Amniotic stem cell (primary cell): ENCODE measurements at regions not wholly inside any gene's neighbourhood (a gene's known extent, or its start where the extent isn't known, plus 50 kb on each side); places are given as distances from the start of the nearest gene placed in this dataset.

ENCODE experiments used
- DNase-seq: peaks from one replicate; lab custom pipeline; 2025; lab: John Stamatoyannopoulos, UW

DNA sequence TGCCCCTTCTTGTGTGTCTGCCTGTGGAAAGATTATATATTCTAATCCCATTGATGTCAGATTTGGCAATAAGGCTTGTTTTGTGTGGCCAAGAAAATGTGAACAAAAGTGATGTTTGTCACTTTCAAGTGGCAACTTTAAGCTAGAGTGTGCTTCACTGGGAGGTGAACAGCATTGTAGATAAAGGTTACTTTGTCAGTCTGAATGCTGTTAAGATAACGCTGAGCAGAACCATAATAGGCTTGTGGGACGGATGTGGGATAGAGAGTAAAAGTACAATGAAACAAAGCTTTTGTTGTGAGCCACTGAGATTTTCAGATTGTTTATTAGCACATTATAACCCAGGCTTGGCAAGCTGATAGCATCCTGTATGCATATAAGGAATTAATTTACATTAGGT lies 303.8 kb upstream of the MAN1A1 start:
- no peak for DNase-seq

DNA sequence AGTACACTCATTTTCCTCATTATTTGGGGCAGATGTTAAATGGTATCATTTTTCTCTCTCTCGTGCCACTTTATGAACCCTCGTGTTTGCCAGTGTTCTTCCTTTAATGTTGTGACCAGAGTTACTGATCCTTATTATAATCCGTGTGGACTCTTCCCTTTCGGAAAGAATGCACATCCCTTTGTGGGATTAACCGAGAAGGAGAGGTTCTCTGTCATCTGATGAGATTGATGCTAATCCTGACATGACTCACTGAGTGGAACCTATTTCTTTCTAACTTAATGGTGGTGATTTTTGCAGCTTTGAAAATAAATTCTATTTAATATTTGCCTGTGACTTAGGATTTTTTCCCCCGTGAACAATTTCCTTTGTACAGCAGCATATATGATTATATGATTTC lies 300.0 kb upstream of the MAN1A1 start:
- DNase-seq = no peak

DNA sequence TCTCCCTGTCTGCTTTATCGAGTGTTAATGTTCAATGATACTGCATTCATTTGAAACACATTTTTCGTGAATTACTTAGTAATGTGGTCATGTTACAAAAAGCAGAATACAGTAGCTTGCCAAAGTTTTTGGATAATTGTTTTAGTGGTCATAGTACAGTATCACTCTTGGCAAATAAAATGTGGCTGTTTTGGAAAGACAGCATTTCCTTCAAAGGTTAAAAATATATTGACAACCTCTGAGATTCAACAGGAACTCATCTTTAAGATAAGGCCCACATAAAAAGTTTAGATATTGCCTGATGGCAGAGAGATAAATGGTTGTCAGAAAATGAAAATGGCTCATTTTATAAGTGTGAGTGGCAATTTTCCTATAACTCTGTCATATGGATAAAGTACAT lies 297.7 kb upstream of the MAN1A1 start:
- DNase-seq = no peak

DNA sequence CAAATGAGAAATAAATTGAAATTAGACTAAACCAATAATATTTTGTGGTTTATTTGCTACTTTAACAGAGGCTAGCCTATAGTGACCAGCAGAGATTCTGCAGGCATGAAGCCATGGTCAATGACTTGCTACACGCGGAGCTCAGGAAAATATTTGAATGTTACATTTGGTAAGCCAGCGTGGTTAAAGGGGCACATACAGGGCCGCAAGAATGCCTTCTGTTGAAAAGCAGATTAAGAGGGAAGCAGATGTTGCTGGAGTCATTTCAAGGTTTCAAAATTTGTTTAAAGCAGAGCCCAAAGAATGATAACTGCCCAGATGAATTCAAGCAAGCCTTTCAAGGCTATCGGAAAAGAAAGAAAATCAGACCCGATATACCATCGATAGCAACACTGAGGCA lies 294.3 kb upstream of the MAN1A1 start:
- DNase-seq = no peak

DNA sequence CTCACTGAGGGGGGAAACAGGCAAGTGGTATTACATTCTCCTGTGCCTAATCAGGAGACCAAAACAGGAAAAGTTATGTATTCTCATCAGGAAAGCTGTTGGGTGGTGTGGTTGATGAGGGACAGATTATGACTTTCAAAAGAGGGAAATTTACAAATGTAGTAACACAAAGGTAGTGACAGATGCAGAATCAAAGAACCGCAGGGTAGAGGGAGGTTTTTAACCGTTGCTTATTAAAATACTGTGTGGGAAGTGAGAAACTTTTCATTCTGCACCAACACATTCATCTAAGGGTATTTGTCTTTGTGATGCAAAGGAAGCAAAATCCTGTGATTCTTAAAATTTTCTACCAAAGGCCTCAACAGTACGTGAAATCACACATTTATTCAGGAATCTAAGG lies 288.2 kb upstream of the MAN1A1 start:
- DNase-seq = no peak

DNA sequence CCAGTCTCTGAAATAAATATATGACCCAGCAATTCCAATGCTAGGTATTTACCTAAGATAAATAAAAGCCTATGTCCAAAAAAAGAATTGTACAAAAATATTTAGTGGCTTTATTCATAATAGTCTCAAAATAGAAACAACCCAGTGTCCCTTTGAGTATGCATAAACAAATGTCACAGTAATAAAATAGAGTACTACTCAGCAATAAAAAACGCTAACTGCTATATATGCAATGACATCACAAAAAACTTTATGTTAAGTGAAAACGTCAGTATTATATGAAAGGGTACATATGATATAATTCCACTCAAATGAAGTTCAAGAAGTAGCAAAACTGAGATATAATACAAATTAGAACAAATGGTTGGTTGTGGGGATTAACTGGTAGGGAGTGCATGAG lies 286.5 kb upstream of the MAN1A1 start:
- DNase-seq = no peak

DNA sequence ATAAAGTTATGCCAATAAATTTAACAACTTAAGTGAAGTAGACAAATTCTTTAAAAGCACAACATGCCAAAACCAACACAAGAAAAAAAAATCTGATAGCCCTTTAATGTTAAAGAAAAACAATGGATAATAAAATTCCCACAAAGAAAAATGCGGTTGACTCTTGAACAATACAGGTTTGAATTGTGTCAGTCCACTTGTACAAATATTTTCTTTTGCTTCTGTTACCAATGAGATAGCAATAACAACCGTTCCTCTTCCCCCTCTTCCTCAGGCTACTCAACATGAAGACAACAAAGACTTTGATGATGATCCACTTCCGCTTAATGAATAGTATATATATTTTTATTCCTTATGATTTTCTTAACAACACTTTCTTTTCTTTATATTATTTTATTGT lies 283.9 kb upstream of the MAN1A1 start:
- no peak for DNase-seq

DNA sequence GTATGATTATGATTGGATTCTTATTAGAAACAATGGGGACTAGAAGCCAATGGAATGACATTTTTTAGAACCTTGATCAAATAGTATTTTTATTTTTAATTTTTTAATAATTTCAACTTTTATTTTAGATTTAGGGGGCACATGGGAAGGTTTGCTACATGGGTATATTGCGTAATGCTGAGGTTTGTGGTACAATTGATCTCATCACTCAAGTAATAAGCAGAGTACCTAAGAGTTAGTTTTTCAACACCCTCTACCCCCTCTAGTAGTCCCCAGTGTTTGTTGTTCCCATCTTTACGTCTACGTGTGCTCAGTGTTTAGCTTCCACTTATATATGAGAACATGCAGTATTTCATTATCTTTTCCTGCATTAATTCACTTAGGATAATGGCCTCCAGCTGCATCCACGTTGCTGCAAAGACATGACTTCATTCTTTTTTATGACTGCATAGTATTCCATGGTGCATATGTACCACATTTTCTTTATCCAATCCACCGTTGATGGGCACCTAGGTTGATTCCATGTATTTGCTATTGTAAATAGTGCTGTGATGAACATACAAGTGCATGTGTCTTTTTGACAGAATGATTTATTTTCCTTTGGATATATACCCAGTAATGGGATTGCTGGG lies 281.1 kb upstream of the MAN1A1 start:
- no peak for DNase-seq

DNA sequence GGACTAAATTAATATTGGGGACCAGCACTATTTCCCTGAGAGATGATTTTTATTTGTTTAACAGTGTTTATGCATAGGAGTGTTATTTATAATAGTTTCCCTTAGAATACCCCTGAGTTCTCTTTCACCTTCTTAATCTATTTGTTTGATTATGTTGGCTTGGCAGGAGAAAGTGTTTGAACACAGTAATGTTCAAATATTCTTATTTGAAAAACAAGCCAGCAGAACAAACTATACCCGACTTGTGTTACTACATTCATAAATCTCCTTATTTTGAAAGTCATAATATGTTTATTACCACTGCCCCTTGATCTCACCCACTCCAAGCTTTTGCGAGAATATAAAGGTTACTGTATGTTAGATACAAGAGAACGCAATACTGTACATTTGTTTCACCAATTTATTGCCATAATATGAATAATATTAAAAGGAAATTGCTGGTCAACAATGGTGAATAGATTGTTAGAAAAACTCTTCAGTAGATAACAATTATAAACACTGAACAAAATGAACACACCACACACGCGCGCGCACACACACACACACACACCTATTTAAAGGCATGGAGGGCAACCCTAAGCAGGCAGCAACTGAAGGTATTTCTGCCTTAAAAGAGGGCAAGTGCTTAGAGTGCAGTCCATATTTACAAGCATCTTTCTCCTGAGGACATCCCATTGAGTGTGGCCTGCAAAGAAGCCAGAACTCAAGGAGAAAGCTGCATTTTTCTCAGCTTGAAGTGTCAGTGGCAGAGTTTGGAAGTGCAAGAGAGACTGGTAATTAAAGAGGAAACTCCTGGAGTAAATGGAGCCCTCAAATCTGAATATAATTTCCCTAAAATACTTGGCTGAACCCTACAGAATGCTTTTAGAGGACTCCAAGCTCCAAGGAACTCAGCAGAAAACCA lies 279.4 kb upstream of the MAN1A1 start:
- no peak for DNase-seq

DNA sequence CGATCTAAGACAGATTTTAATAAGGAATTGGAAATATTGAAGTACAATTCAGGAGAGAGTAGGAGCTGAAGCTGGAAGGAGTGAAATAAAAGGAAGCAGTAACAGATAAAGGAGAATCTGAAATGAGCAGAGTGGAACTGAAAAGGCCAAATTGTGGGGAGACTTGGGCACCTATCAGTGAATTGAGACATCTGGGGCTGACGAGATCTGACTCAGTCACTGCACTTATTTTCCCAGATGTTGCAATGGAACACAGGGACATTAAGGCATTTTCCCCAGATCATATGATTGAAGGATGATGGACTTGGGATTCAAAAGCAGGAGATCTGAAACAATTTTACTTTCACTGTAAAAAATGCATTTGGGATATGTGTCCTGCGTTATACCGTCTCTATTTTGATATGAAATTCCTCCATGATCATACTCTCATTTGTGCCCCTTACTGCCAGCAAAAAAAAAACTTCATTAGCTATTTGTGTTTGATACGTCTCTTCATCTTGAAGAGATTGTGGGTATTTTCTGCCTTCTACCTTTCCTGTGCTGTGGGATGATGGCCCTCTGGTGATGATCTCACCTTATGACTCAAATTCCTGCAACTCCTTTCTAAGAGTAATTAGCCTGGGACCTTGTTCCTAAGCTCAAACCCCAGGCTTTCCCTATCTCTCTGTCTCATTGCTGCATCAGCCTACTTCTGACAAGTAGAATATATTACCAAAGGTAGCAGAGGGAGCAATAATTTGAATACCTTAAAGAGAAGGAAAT lies 278.5 kb upstream of the MAN1A1 start:
- no peak for DNase-seq

DNA sequence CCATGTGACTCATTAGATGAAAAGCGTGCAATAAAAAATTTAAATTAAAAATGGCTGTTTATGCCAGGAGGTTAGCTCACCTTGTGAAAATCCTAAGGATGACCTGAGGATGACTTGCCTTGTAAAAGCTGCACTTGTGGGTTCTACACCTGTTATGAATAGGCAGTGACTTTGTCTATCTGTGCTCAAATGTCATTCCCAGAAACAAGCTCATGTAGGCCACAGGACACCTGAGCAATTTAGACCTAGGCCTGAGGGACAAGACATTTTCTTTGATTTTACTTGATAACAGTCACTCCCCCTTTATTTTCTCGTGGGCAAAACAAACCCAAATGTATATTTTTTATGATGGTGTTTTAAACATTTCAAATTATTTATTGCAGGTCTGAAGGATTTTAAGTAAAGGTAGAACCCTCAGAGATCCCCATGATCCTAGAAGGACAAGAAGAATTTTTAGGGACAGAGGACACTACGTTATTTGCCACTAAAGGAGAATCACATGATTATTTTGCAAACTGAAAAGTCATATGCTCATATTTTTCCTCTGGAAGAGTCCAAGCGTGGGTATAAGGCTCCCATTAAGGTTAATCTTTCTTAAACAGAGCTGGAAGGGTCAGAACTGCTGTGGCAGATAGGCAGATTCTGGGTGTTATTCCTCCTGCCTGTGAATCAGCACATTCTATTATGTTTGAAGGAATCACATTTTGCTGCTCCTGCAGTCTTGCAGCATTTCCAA lies 277.5 kb upstream of the MAN1A1 start:
- no peak for DNase-seq

DNA sequence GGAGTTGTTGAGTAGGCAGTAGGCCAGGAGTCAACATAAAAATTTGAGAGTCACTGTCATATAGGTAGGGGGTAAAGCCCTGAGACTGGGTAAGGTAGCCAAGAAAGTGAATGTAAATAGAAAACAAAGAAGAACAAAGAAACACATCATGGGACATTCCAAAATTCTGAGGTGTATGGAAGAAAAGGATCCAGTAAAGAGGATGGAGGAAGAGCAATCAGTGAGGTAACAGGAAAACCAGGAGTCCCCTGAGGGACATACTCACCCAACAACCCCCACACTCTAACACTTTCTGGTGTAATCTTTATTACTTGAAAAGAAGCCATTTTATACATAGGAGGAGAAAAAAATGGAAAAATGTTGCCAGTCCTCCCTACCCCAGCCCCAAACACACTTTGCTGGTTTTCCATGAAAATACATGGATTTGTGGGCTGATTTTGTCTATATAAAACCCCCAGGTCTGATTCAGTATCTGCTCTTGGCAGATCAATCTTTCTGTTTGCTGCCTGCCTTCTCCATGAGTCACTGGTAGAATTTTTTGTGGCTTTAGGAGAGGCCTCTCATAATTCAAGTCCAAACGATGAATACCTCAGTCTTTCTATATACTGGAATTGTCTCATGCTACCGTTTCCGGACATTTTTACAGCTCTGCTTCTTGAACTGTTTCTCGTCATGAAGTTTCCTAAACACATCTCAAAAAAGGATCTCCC lies 271.4 kb upstream of the MAN1A1 start:
- peak; percentile 62 for DNase-seq

DNA sequence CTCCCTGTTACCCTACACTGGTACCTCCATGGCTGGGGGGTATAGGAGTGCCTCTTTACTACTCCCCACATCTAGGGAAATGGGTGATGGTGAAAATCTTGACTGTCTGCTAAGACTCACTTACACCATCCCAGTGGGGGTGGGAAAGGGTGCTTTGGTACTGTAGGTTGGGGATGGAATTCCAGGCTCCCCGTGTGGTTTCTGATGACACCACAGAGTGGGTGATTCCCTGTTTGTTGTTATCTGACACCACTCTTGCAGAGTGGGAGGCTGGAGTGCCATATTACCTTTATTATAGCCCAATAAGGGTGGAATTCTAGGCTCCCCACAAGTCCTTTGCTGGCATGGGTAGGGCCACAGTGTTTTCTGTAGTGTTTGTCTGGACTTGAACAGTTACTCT lies 264.6 kb upstream of the MAN1A1 start:
- DNase-seq = no peak

DNA sequence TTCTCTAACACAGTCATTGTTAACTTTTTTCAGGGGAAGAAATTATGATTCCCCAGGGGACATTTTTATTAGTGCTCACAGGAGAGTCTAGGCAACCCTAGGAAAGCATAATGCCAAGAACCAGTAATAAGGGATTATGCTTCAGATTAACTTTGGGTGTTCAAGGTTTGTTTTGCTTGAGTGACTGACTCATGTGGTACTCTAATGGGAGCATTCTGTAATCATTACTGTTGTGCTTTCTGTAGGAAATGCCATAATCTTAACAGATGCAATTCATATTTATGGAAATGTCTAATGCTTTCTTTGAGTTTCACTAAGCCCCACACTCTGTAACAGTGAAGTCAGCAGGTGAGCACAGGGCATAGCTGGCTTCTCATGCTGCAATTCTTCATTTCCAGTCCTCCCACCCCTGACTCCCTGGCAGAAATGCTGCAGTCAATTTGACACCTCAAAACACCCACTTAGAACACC lies 263.4 kb upstream of the MAN1A1 start:
- no peak for DNase-seq

DNA sequence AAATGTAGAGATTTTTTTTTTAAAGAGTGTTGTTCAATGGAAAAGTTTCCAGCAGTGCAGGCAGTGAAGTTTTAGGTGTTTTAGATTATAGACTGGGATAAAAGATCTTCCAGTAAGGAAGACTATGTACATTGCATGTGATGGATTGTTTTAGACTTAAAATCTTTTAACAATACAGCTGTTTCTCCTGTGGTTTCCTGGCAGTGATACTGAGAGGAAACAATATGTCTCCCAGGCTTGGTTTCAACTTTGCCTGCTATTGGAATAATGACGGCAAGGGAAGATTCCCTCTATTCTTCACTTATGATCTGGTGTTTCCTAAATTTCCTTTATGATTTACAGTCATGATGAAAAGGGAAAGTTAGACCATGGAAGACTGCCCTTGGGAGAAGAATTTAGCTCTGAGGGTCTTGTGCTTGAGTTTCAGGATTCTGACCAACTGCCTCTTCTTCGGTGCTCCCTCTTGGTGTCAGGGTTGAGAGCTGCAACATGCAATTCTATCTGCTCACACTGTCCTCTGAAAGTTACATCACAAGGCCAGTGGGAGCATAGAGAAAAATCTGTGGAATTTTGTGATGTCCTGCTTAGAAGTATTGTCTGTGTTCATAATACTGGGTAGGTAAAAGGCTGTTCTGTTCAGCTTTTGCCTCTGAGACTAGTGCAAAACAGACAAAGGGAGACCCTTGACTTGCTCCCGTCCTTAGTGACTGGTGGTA lies 262.8 kb upstream of the MAN1A1 start:
- no peak for DNase-seq

DNA sequence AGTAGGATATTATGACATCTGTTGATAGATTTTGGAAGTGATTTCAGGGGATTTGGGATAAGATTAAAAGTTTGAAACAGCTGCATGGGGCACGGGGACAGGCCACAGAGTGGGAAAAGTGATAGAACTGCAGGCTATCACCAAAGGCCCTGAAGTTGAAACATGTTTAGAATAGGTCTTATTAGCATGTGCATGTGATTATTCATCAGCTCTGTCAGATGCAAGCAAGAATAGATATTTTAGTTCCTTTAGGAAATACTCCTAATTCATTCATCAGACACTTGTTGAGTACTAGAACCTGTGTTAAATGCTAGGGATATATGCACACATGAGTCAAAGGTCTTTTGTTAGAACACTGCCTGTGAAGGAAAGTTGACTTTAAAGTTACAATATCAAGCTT lies 261.2 kb upstream of the MAN1A1 start:
- DNase-seq = no peak

DNA sequence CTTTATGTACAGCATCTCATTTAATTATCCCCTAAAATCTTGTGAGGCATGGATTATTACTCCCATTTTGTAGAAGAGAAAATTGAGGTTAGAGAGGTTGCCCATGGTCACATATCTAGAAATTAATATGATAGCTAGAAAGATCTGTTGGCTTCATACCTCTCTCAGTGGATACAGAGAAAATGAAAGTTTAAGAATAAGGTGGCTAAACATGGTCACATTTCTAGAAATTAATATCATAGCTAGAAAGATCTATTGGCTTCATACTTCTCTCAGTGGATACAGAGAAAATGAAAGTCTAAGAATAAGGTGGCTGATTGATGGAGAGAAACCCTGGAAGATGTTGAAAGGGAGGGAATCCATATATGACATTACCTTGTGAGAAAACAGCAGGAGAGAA lies 260.7 kb upstream of the MAN1A1 start:
- DNase-seq = no peak

DNA sequence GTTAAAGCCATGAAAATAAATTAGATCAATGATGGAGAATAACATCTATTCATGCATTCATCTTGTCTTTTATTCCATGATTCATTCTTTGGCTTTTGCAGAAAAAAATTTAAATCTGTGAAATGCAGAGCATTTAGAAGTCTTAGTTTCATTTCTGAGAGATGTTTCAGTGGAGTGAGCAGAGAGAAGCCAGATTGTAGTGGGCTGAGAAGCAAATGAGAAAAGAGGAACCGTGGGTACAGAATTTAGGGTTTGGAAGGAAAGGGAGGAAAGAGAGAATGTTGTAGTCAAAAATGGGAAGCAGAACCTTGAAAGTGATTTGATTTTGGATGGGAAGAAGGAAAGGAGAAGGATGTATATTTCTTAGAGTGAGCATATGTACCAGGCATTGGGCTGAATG lies 260.3 kb upstream of the MAN1A1 start:
- no peak for DNase-seq

DNA sequence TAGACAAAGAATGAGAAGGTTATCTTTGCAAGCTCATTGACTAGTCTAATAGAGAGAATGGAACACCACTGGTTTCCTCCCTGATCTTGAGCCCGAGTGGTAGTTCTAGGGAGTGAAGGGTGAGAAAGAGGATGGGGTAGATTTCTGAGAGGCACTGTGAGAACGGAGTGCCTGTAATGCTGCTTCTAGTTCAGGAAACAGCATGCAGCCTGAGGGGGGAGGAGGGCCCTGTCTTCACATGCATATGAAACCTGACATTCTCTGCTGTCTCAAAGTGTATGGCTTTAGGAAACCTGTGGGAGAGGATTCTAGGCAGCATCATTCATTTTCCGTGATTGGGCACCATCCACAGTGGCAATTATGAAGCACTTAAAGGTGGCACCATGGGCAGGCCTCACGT lies 259.4 kb upstream of the MAN1A1 start:
- no peak for DNase-seq

DNA sequence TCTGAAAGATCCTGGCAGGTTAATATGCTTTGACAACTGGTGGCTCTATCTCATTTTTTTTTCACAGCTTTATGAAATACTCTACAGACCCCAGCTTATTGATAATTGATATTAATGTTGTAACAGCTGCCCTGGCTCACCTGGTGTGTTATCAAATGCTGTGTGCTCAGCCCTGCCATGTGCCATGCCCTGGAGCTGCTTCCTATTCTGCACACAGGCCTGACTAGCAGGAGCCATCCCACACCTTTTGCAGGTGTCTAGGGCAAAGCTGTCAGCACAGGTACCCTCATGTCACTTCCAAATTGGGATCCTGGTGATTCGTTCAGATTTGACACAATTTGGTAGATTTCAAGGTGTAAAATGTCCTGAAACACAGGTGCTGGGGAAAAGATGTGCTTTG lies 254.6 kb upstream of the MAN1A1 start:
- no peak for DNase-seq

DNA sequence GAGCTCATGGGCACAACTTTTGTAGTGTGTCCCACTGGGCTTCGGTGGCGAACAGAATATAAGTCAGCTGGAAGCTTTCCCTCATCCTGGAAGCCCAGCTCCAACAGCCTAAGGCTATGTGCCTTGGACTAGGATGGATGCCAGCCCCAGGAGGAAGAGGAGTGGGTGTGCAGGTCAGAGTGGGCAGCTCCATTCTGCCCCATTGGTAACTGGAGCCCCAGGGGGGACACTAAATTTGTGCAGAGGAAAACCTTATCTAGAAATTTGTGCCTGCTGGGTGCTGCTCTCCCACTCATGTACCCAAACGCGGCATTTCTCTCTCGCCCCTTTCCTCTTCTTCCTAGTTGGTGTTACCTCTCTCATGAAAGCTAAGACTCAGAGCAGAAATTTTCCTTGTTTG lies 253.9 kb upstream of the MAN1A1 start:
- no peak for DNase-seq
